GM19372 (cell line): ENCODE measurements at regions not wholly inside any gene's neighbourhood (a gene's known extent, or its start where the extent isn't known, plus 50 kb on each side); places are given as distances from the start of the nearest gene placed in this dataset.

Experiments used
- ATAC-seq: cut with Tn5 transposase; IDR thresholded peaks from one replicate; pipeline ENCODE4 v1.9.1; 2021; ENCODE audit warnings: mild to moderate bottlenecking, low read depth, moderate library complexity; ENCODE audit not compliant: unreplicated experiment

GRCh38 chr10:58885146-58885545 lies 291.3 kb upstream of the PHYHIPL start:
- no peak for ATAC-seq

- ATAC-seq, result no peak
Observed at GRCh38 chr10:58885686-58886345, 290.6 kb upstream of the PHYHIPL start.

- ATAC-seq, result no peak
Observed at GRCh38 chr10:58886406-58886805, 290.0 kb upstream of the PHYHIPL start.

GRCh38 chr10:58887474-58887873 lies 289.0 kb upstream of the PHYHIPL start:
- no peak for ATAC-seq

GRCh38 chr10:58888957-58889356 lies 287.5 kb upstream of the PHYHIPL start:
- ATAC-seq, result no peak

GRCh38 chr10:58892031-58892531 lies 284.4 kb upstream of the PHYHIPL start:
- ATAC-seq, result no peak

- ATAC-seq, result no peak
Observed at GRCh38 chr10:58894929-58895328, 281.5 kb upstream of the PHYHIPL start.

GRCh38 chr10:58896229-58896628 lies 280.2 kb upstream of the PHYHIPL start:
- no peak for ATAC-seq

- ATAC-seq, result no peak
Observed at GRCh38 chr10:58897236-58897635, 279.2 kb upstream of the PHYHIPL start.

GRCh38 chr10:58897708-58898107 lies 278.7 kb upstream of the PHYHIPL start:
- no peak for ATAC-seq

- no peak for ATAC-seq
Observed at GRCh38 chr10:58898854-58899573, 277.4 kb upstream of the PHYHIPL start.

- no peak for ATAC-seq
Observed at GRCh38 chr10:58901092-58901646, 275.3 kb upstream of the PHYHIPL start.

- ATAC-seq, result no peak
Observed at GRCh38 chr10:58903071-58903470, 273.4 kb upstream of the PHYHIPL start.

- ATAC-seq, result no peak
Observed at GRCh38 chr10:58909881-58910280, 266.6 kb upstream of the PHYHIPL start.

- ATAC-seq, result no peak
Observed at GRCh38 chr10:58913717-58914116, 262.7 kb upstream of the PHYHIPL start.

GRCh38 chr10:58918887-58919286 lies 257.6 kb upstream of the PHYHIPL start:
- no peak for ATAC-seq

GRCh38 chr10:58919927-58920654 lies 256.4 kb upstream of the PHYHIPL start:
- no peak for ATAC-seq

GRCh38 chr10:58920655-58921003 lies 255.8 kb upstream of the PHYHIPL start:
- no peak for ATAC-seq

GRCh38 chr10:58921421-58921855 lies 255.0 kb upstream of the PHYHIPL start:
- no peak for ATAC-seq

- no peak for ATAC-seq
Observed at GRCh38 chr10:58925381-58925780, 251.1 kb upstream of the PHYHIPL start.

GRCh38 chr10:58930500-58930899 lies 245.9 kb upstream of the PHYHIPL start:
- ATAC-seq, result no peak
